OCI-LY7 (cell line): ENCODE measurements at regions not wholly inside any gene's neighbourhood (a gene's known extent, or its start where the extent isn't known, plus 50 kb on each side); places are given as distances from the start of the nearest gene placed in this dataset.

Source experiments
- BruUV-seq: library from RNA; stranded (reverse); fragments of 400-500 nt; replicated peaks from 2 replicates; lab custom pipeline; 2021; lab: Mats Ljungman, UMichigan
- CTCF ChIA-PET: fragments of 300-600 bp; sonication (Branson Sonifier 250); formaldehyde crosslinking; loops from one replicate; lab custom pipeline; 2022; ENCODE audit warnings: antibody characterized with exemption; ENCODE audit not compliant: unreplicated experiment; lab: Charles Lee
- POLR2A ChIA-PET: fragments of 300-600 bp; sonication (Branson Sonifier 250); formaldehyde crosslinking; loops from one replicate; lab custom pipeline; 2022; ENCODE audit warnings: antibody characterized with exemption; lab: Charles Lee
- DNase-seq: peaks from one replicate; pipeline ENCODE4 v3.0.0-alpha.2; 2015; ENCODE audit warnings: low spot score
- H2AFZ ChIP-seq: fragments of 200-600 bp; sonication (generic), shearing (Covaris generic); 2 replicates; pipeline ENCODE4 v1.6.1; 2014; ENCODE audit warnings: mild to moderate bottlenecking, antibody characterized with exemption, low read length, moderate library complexity
- H3K27ac ChIP-seq: fragments of 200-600 bp; sonication (generic); 2 replicates; pipeline ENCODE4 v1.5.1; 2014; ENCODE audit warnings: mixed run types, low read depth, mild to moderate bottlenecking, moderate library complexity, low read length, inconsistent platforms; ENCODE audit not compliant: poor library complexity, severe bottlenecking
- H3K36me3 ChIP-seq: fragments of 200-600 bp; sonication (generic); 2 replicates; pipeline ENCODE4 v1.6.1; 2014; ENCODE audit warnings: mild to moderate bottlenecking, antibody characterized with exemption, low read length, moderate library complexity, mixed read lengths; ENCODE audit not compliant: insufficient read depth
- H3K4me1 ChIP-seq: fragments of 200-600 bp; sonication (generic); 2 replicates; pipeline ENCODE4 v1.5.1; 2014; ENCODE audit warnings: mild to moderate bottlenecking, low read length; ENCODE audit not compliant: insufficient read depth, poor library complexity, severe bottlenecking
- H3K4me2 ChIP-seq: fragments of 200-600 bp; sonication (generic); 2 replicates; pipeline ENCODE4 v1.6.1; 2014; ENCODE audit warnings: mild to moderate bottlenecking, low read length
- H3K4me3 ChIP-seq: fragments of 200-600 bp; sonication (generic); 2 replicates; pipeline ENCODE4 v1.5.1; 2014; ENCODE audit warnings: mild to moderate bottlenecking, low read depth, low read length; ENCODE audit not compliant: poor library complexity, severe bottlenecking
- H3K79me2 ChIP-seq: fragments of 200-600 bp; sonication (generic); 2 replicates; pipeline ENCODE4 v1.6.1; 2016; ENCODE audit warnings: low read depth, mild to moderate bottlenecking, low read length, moderate library complexity, mixed read lengths; ENCODE audit not compliant: insufficient read depth
- H3K9me2 ChIP-seq: fragments of 200-600 bp; sonication (generic); 2 replicates; pipeline ENCODE4 v1.6.1; 2016; ENCODE audit warnings: mild to moderate bottlenecking, low read length, mixed read lengths; ENCODE audit not compliant: insufficient read depth
- H3K9me3 ChIP-seq: fragments of 200-600 bp; sonication (generic); 2 replicates; pipeline ENCODE4 v1.6.1; 2014; ENCODE audit warnings: mild to moderate bottlenecking, mixed run types, low read length, mixed read lengths
- H4K20me1 ChIP-seq: fragments of 200-600 bp; sonication (generic); 2 replicates; pipeline ENCODE4 v1.6.1; 2014; ENCODE audit warnings: mild to moderate bottlenecking, antibody characterized with exemption, low read length, moderate library complexity, mixed read lengths; ENCODE audit not compliant: insufficient read depth
- EZH2phosphoT487 ChIP-seq: fragments of 200-600 bp; sonication (generic); IDR thresholded peaks from 2 replicates; pipeline ENCODE4 v1.6.1; 2018; ENCODE audit warnings: low read depth, borderline replicate concordance, mild to moderate bottlenecking, mixed run types, antibody characterized with exemption, low read length, moderate library complexity, mixed read lengths
- intact Hi-C: fragments of 100-400 bp; cut with micrococcal nuclease; formaldehyde crosslinking; loops from one replicate; pipeline ENCODE4 v1.10.0; 2022; ENCODE audit not compliant: unreplicated experiment
- TF ChIP-seq, protein P1 (sequence below): fragments of 200-600 bp; sonication (generic); conservative IDR thresholded peaks from 2 replicates; pipeline ENCODE4 v1.5.1; 2014; ENCODE audit warnings: mild to moderate bottlenecking, antibody characterized with exemption, low read length, moderate library complexity, mixed read lengths

DNA sequence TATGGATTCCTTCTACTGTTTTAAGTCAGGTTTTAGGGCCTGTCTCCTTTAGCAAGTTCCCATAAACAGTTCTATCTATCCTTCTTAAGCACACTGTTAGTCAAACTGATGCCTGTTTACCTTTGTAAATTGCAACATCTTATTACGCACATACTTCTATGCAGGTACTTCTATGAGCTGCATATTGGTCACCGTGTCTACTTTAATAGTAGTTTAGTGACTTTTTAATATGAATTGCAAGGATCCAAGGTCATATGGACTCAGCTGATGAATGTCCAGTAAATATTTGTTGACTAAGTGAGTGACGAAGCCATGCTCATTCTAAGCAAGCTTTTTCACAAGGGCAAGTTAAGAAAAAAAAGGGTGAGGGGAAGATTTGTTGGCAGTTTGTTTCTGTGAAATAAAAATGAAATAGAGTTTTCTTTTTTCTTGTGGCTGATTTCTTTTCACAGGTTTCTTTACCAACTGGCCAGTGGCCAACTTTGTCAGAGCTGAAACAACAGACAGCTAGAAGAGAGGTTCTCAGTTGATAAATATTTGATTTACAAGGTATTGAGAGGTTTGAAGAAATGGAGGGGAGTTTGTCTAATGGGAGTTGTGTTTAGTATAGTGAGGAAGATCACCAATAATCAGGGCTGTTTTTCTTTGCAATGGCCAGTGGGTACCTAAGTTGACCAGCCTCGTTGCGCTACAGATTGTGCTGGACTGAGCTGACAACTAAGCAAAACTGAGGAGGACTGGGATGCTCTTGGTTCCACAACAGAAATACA, 141.1 kb downstream of the SLC15A5 start:
- no peaks in the 10 kb centered on the region for H3K79me2 ChIP-seq
- CTCF ChIA-PET = no interaction called here
- BruUV-seq = no TSS peak

DNA sequence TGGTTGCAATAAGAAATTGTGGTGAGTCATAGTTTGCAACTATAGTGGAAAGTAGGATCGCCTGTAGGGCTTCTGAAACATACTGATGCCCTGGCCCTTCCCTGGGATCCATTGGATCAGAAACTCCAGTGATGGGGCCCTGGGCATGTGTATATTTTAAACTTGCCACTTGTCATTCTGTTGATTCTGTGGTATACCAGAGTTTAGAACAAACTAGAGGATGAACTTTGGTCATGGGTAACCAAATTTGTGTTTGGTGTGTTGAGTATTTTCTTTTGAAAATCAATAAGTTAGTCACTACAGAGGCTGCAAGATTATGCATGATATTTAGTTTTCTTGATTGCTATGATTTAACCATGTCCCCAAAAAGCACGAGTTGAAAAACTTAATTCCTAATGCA, 142.2 kb downstream of the SLC15A5 start:
- H3K4me3 ChIP-seq = no peak overlapping the region
- TF ChIP-seq EZH2phosphoT487 = no peak
- TF ChIP-seq, protein P1, sequence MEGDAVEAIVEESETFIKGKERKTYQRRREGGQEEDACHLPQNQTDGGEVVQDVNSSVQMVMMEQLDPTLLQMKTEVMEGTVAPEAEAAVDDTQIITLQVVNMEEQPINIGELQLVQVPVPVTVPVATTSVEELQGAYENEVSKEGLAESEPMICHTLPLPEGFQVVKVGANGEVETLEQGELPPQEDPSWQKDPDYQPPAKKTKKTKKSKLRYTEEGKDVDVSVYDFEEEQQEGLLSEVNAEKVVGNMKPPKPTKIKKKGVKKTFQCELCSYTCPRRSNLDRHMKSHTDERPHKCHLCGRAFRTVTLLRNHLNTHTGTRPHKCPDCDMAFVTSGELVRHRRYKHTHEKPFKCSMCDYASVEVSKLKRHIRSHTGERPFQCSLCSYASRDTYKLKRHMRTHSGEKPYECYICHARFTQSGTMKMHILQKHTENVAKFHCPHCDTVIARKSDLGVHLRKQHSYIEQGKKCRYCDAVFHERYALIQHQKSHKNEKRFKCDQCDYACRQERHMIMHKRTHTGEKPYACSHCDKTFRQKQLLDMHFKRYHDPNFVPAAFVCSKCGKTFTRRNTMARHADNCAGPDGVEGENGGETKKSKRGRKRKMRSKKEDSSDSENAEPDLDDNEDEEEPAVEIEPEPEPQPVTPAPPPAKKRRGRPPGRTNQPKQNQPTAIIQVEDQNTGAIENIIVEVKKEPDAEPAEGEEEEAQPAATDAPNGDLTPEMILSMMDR = no peak
- no peaks in the 10 kb centered on the region for H3K79me2 ChIP-seq
- ChIA-PET CTCF (no interaction called here), POLR2A (interaction anchor here (0.7 kb wide), 1 partner anchor 91 kb away, joined by 3 read pairs; no protein-coding TSS in a partner anchor)
- no peaks in the 10 kb centered on the region for H4K20me1 ChIP-seq
- intact Hi-C loops = no loop called here
- no peak overlapping the region for H3K27ac ChIP-seq
- H2AFZ ChIP-seq = no peak overlapping the region
- H3K9me3 ChIP-seq = peaks cover 16% of the 10 kb centered on the region; the same call in 1 of the 2 replicates
- no peaks in the 10 kb centered on the region for H3K4me1 ChIP-seq
- no TSS peak for BruUV-seq
- DNase-seq = no peak
- no peak overlapping the region for H3K4me2 ChIP-seq
- no peaks in the 10 kb centered on the region for H3K9me2 ChIP-seq
- no peaks in the 10 kb centered on the region for H3K36me3 ChIP-seq

More for the DNA sequence above, 141.1 kb downstream of the SLC15A5 start:
- H3K9me2 ChIP-seq = no peaks in the 10 kb centered on the region
- no peaks in the 10 kb centered on the region for H4K20me1 ChIP-seq
- H3K36me3 ChIP-seq = no peaks in the 10 kb centered on the region
- peaks cover 16% of the 10 kb centered on the region; the same call in 1 of the 2 replicates for H3K9me3 ChIP-seq
- H3K4me3 ChIP-seq = no peak overlapping the region
- POLR2A ChIA-PET = interaction anchor here (0.6 kb wide), 1 partner anchor 528 kb away, joined by 5 read pairs; no protein-coding TSS in a partner anchor
- no peaks in the 10 kb centered on the region for H3K4me1 ChIP-seq
- no peak overlapping the region for H3K4me2 ChIP-seq
- no peak overlapping the region for H3K27ac ChIP-seq
- no peak for DNase-seq
- TF ChIP-seq, protein P1 = no peak
- no peak for TF ChIP-seq EZH2phosphoT487
- no peak overlapping the region for H2AFZ ChIP-seq
- intact Hi-C loops = no loop called here

DNA sequence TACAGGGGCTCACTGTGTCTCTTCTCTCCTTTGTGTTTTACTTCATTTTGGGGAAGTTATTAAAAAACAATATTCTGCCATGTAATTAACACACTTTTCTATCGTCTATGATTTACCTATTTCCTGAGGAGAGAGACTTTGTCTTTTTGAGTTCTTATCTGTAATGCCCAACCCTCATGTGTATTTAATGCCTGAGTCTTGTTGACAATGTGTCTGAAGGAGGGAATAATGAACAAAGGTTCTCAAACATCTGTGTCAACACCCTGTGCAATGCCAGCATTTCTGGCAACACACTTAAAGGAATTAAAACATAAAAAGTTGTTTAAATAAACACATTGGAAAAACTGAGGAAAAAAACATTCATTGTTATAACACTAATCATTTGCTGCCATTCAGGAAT, 147.1 kb downstream of the SLC15A5 start:
- ChIA-PET CTCF (no interaction called here), POLR2A (no interaction called here)
- Histone ChIP-seq H3K4me1 (no peaks in the 10 kb centered on the region), H3K4me2 (no peak overlapping the region), H2AFZ (no peak overlapping the region), H3K9me3 (peaks cover 16% of the 10 kb centered on the region; the same call in 1 of the 2 replicates), H3K9me2 (no peaks in the 10 kb centered on the region), H3K27ac (no peak overlapping the region), H3K4me3 (no peak overlapping the region), H3K36me3 (no peaks in the 10 kb centered on the region), H3K79me2 (no peaks in the 10 kb centered on the region), H4K20me1 (no peaks in the 10 kb centered on the region)
- DNase-seq = no peak
- intact Hi-C loops = no loop called here
- BruUV-seq = no TSS peak
- no peak for TF ChIP-seq EZH2phosphoT487
- TF ChIP-seq, protein P1 = no peak
